ENCODE measurements at regions not wholly inside any gene's neighbourhood (a gene's known extent, or its start where the extent isn't known, plus 50 kb on each side); places are given as distances from the start of the nearest gene placed in this dataset.

DNA sequence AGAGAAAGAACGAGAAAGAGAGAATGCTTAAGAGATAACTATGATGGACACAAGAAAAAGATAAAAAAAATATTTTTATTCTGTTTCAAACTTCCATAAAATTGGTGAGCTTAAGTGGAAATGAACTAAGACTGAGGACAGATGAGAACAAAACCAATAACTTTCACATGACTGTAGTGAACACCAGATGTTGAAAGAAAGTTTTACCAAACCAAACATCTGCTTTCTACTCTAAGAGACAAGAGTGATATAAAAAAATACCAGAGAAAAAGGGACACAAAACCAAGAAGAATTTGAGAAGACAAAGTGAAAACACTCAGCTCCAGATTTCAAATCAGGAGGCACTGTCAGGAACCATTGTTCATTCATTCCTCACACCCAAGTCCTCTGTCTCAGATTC lies 147.9 kb downstream of the IMPG2 start:
- DNase-seq (ENCODE audit: low read depth) = no peak

DNA sequence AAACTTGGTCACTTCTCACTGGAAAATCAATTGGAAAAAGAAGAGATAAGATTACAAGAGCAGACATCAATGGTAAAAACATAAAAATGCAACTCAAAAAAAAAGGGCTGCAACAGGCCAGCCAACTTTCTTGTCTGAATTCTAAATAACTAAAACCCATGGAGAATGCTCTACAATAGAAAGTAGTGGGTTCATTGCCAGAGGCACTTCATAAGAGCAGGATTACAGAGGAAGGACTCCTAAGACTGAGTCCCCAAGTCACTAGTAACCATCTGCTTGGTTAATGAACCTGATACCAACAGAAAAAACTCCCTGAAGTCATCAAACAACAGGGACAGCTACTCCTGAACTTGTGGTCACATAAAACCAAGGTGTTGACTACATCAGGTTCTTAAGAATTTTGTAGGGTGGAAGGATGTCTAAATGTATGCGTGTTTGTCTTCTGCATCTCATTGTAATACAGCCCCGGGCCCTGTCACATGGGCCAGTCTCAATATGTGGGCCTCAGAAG lies 148.6 kb downstream of the IMPG2 start:
- DNase-seq (ENCODE audit: low read depth) = no peak

DNA sequence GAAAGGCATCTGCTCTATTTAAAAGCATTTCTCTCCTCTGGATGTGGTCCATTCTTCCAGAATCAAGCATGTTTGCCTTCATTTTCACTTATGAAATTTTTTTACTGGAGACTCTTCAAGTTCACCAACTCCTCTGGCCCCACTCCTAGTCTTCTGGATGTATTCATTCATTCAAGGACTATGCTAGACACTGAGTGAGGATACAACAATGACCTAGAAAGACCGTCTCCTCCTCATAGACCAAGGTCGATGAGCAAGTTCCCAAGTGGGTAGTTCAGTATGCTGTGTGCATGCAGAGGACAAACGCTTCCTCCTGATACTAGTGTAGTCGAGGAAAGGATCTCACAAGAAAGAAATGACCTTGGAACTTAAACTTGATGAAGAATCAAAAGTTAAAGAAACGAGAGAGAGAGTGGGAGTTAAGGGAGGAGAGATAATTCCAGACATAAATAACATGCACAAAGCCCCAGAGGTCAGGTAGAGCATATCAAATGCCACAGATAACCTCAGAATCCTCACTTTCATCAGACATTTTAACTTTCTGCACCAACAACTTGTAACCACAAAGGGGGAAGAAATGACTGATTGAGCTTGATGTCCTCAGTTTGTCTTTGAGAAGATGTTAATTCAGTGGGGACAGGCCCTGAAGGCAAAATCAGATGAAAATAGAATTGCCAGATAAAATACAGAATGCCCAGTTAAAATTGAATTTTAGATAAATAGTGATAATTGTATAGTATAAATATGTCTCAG lies 149.4 kb downstream of the IMPG2 start:
- DNase-seq (ENCODE audit: low read depth) = no peak

DNA sequence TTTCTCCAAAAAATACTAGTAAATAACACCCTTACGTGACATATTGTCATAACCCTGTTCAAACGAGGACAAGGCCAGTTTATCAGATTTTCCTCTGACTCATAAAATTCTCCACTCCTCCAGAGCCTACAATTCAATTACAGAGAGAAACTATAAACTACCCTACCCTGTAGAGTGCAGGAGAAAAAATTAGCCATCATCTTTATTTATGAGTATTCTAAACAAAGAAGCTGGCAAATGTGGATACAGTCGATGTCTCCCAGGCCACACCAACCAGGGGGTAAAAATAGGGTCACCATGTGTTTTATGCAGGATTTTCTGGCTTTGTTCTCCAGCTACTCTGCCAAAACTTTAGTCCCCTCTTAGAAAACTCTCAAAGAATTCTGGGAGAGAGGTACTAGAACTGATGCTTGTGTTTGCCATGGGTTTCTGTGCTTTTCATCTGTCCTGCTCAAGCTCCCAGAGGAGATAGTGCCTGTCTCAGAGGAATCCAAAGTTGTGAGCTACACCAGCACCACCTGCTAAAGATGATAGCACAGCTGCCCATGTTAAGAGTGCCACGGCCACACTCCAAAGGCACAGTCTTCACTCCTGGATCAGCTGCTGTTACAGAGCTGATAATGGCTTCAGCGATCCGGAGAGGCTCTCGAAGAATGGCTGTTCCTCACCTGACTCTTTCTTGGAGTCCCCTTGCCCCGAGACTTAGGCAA lies 150.2 kb downstream of the IMPG2 start:
- DNase-seq (ENCODE audit: low read depth) = no peak

DNA sequence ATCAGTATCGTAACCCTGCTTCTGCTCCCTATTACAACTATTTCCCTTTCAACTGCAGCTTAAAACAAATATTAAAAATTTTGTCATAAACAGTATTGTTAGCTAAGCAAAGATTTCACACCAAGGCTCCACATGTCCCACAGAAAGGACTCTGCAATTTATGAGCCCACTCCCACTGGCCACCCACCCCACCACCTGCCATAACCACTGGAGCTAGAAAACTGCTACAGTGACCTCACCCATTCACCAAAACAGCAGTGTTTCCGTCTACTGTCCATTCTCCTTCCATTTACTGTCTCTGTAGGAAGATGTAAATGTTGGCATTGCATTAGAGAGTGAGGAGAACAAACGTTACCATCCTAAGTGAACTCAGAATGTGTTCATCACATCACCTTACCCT lies 150.9 kb downstream of the IMPG2 start:
- no peak for DNase-seq (ENCODE audit: low read depth)

DNA sequence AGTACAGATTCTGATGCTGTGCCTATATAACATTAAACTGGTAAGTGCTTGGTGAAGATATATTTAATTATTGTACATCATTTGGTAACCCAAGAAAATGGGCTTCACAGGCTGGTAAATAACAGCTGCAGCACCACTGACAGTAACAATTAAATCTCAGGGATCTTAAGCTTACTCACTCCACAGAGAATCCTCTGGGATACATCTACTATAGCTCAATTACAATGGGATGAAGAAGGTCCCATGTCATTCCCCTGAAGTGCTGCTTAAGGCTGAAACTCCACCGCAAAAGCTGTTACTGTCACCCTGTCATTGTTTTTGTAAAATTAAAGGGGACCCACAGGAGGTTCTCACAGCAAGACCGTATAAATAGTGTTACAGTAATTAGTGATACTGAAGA lies 153.0 kb downstream of the IMPG2 start:
- no peak for DNase-seq (ENCODE audit: low read depth)

DNA sequence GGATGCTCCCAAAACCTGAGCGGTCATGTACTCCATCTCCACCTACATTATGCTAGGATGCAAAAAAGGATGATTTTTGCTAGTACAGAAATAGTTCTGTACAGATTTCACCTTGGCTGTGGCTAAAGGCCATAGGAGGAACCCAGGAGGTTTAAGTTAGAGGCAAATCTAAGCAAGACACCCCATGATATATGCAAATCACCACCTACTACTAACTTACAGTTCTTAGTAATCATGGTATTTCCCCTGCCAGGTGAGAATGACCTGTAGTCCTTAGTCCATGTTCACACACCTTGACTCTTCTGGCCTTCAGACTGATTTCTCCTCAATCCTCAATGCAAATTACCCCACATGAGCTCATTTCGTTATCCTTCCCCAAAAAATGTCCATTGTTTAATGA lies 154.2 kb downstream of the IMPG2 start:
- DNase-seq (ENCODE audit: low read depth) = no peak

DNA sequence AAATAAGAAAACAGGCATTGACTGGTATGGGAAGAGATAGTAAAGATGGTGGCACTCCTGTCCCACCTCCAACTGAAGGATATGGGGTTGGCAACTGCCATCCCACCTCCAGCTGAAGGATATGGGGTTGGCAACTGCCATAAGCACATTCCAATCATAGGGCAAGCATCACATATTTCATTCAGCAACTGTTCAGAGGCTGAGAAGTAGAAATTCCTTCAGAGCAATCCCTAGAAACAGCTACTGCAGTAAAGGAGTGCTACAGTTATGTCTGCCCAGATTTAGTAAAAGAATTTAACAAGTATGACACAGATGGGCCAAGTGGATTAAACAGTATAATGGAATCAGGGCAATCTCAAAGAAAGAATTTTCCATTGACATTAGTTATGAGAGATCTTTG lies 156.8 kb downstream of the IMPG2 start:
- no peak for DNase-seq (ENCODE audit: low read depth)

DNA sequence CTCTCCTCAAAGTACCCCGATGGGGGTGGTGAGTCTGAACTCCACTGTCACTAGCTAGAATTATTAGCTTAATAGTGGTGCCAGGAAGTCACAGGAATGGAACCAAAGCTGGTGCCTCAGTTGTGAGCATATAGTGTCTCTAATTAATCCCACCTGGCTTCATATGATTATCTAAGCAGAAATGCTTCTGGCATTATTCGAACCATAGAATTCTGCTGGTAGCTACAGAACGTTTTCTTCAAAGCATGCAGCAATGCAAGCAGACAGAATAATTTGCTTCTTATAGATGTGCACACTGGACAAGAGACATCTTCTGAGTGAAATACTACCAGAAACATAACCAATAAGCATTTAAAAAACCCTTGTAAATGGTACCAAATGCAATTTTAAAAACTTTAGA lies 160.9 kb downstream of the IMPG2 start:
- no peak for DNase-seq (ENCODE audit: low read depth)

DNA sequence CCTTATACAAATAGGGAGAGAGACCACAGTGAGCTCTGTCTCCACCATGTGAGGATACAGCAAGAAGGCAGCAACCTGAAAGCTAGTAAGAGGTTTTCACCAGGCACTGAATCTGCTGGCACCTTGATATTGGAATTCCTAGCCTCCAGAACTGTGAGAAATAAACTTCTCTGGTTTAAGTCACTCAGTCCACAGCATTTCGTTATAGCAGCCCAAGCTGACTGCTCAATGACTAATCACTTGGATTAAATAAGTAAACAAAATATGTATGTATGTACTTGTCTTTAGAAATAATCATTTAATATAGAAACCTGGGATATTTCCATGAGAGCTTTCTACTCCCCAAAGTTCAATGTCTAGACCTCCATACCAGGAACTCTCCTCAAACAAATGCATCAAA lies 162.0 kb downstream of the IMPG2 start:
- DNase-seq (ENCODE audit: low read depth) = no peak

DNA sequence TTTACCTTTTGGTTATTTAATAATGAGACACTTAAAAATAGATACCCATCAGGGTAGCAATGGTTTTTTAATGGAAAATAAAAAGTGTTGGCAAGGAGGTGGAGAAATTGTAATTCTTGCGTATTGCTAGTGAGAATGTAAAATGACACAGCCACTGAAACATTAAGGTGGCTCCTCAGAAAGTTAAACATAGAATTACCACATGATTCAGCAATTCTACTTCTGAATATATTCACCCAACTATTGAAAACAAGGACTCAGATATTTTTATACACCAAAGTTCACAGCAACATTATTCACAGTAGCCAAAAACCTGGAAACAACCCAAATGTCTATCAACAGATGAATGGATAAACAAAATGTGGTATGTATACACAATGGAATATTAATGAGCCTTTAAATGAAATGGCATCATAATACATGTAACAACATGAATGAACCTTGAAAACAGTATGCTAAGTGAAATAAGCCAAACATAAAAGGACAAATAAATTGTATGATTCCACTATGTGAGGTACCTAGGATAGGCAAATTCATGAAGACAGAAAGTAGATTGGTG lies 163.5 kb downstream of the IMPG2 start:
- DNase-seq (ENCODE audit: low read depth) = no peak

DNA sequence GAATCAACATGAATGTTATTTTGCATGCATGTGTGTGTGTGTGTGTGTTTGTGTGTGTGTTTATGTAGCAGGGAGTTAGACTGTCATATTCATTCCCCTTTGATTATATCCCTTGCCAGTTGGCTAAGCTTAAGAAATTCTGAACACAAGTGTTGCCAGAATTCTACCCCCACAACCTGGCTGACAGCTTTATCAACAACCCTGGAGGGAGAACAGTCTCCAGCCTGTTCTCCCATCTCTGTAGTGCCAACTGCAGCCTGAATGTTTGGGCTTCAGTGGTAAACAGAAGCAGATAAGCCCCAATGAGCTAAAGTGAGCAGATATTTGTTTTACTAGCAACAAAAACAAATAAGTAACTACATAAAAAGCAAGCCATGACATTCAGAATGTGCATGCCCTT lies 162.6 kb upstream of the ABI3BP start:
- no peak for DNase-seq (ENCODE audit: low read depth)

DNA sequence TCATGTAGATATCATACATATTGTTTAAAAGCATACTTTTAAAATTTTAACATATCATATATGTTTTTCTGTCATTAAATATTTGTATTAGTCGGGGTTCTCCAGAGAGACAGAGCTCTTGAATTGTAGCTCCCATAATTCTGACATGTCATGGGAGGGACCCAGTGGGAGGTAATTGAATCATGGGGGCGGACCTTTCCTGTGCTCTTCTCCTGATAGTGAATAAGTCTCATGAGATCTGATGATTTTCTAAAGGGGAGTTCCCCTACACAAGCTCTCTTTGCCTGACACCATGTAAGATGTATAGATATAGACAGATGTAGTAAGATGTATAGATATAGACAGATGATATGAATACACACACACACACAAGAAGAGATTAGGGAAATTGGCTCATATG lies 161.2 kb upstream of the ABI3BP start:
- DNase-seq (ENCODE audit: low read depth) = no peak

DNA sequence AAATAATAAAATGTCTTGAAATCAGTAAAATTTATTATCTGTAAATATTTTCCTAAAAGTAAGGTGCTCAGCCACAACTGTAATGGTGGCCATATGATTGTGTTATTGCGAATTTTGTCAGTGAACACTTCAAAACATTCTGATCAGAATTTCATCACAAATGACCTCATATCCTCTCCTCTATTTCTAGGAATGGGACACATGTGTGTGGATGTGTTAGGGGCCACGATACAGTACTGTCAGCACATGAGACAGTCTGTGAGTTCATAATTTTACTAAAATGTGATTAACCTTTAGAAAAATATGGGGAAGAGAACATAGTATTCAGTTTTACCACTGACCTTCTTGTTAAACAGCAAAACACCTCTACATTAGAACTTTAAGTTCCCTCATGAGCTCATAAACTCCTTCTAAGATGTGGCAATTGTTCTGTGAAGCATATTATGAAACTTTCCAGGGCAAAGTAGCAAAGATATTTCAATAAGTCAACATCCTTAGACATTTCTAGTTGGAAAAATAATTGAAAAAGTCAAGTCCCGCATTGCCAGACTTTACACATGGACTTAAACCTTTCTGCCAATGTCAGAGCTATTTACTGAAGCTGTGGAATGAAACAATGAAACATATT lies 158.2 kb upstream of the ABI3BP start:
- no peak for DNase-seq (ENCODE audit: low read depth)

DNA sequence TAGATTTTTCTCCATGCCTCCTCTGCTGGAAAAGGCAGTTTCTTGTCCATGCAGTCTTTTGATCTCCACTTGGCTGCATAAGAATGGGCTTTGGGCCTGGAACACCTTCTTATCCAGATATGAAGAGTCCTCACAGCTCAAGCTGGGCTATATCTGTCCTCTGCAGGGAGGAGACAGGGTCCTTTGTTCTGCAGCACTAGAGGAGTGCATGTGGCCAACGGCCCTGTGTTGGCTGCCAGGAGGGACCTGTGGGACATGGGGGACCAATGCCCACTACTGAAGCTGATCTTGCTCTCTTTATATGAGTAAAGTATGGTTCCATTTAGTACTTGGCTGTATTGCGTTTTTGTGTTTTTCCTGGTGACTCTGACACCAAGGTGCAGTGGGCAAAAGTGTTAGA lies 157.3 kb upstream of the ABI3BP start:
- DNase-seq (ENCODE audit: low read depth) = no peak

DNA sequence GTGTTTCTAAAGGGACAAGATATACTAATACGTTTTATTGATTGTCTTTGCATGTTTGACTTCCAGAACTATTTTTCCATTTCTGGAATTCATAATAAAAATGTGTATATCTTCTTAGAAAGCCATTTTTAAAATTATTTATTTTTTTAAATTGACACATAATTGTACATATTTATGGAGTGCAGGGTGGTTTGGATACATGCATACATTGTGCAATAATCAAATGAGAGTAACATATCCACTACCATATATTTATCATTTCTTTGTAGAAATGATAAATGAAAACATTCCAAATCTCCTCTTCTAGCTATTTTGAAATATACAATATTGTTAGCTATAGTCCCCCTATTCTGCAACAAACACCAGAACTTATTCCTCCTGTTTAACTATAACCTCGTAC lies 156.5 kb upstream of the ABI3BP start:
- DNase-seq (ENCODE audit: low read depth) = no peak

DNA sequence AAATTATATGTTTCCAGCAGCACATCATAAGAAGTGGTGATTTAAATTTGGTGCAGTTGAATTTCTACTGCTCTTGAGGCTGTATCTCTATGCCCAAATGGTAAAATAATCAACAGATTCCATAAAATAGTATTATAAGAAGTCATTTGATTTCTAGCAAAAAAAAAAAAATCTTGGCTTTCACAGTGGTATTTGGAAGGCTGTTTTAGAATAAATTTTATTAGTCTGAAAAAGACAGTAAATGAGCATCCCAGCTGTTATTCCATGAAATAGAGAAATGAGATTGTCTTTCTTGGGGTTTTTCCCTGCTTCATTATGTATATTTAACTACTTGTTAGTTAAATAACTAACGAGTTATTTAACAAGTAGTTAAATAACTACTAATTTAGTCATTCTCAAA lies 156.0 kb upstream of the ABI3BP start:
- no peak for DNase-seq (ENCODE audit: low read depth)

DNA sequence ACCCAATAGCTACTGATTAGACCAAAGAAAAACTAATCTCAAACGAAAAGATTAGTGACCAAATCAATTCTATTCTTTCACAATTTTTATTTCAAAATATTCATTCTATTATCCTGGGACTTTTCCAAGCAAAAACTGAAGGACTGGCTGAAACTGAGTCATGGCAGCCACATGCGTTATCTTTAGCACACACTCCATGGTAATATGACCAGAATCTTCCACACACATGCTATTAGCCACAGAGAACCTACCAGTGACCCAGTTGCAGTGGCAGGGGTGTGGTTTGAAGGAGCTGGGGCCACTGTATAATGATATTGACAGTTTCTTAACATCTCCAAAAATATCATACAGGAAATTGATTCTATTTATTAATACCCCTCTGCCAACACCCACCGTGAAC lies 154.8 kb upstream of the ABI3BP start:
- DNase-seq (ENCODE audit: low read depth) = no peak

DNA sequence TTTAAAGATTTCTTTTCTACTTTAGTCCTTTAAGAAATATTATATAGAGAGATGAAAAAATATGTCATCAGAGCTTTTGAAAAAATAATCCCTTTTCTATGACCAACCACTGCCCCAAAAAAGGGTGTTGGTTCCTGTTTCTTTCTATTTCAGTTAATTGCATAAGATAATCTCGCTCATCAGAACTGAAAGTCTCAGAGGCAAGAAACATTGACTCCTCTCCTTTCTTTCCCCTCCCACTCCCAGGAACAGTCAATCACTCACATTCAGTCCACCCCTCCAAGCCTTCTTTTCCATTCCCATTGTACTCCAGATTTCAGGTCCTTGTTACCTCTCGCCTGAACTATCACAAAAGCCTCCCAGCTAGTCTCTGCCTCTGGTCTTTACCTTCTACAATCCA lies 153.7 kb upstream of the ABI3BP start:
- no peak for DNase-seq (ENCODE audit: low read depth)

DNA sequence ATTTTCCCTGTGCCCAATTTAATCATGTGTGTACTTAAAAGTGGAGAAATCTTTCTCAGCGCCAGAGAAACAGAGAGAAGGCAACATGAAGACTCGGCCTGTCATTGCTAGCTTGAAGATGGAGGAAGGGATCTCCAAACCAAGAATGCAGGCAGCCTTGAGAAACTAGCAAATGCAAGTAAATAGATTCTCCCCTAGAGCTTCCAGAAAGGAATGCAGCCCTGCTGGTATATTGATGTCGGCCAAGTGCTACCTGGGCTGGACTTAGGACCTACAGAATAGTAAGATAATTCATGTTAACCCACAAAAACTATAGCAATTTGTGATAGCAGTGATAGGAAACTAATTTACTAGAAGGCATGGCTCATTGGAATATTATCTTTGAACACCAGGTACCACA lies 150.9 kb upstream of the ABI3BP start:
- DNase-seq (ENCODE audit: low read depth) = no peak

DNA sequence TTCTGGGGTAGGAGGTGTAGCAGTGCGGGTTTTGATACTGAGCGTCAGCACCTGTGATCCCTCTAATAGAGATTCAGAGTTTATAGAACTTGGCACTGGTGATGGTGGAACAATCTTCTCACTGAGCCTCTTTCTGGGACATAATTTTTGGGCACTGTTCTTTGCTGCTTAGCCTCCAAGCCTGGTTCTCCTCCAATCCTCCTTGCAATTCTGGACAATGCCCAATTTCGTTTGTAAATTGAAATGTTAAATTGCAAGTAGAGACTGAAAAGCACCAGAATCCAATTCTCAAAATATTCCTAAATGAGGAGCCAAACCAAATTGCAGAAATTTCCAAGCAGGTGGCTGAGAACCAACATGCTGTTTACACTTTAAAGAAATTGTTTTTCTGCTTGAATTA lies 149.8 kb upstream of the ABI3BP start:
- no peak for DNase-seq (ENCODE audit: low read depth)

DNA sequence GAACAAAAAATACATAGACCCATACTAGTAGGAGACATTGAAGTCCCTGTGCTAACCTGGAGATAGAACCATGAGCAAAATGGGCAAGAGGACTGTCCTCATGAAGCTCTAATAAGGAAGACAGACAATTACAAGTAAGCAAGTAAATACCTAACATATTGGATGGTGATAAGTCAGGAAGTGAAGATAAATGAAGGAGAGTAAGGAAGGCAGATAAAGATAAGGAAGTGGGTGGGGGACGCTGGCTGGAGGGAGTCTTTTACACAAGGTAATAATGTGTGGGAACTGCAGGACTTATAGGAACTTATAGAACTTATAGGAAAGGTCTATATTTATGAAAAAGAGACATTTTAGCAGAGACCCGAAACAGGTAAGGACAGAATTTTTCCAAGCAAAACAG lies 148.9 kb upstream of the ABI3BP start:
- no peak for DNase-seq (ENCODE audit: low read depth)

DNA sequence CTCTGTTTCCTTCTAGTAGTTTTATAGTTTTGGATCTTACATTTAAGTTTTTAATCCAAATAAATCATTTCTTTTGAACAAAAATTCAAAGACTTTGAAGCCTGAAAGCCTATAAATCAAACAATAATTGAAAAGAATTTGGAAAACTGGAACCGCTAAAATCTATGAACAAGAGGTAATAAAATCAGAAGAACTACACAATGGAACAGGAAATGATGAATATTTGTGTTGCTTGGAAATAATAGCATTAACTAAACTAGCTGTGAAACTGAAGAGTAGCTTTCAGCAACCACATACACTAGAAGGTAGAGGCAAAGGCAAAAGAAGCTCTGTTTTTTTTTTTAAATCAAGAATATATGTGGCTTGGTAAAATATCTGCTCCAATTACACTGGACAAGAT lies 147.9 kb upstream of the ABI3BP start:
- no peak for DNase-seq (ENCODE audit: low read depth)
